HL-60 (cell line): ENCODE measurements at regions not wholly inside any gene's neighbourhood (a gene's known extent, or its start where the extent isn't known, plus 50 kb on each side); places are given as distances from the start of the nearest gene placed in this dataset.

Experiments
- CTCF ChIP-seq: IDR thresholded peaks from one replicate; pipeline ENCODE4 v1.5.1; 2011; ENCODE audit warnings: low read length, control low read depth, inconsistent platforms; ENCODE audit not compliant: insufficient read depth
- GABPA ChIP-seq: IDR thresholded peaks from 2 replicates; pipeline ENCODE4 v1.6.1; 2012; ENCODE audit warnings: low read depth
- POLR2AphosphoS5 ChIP-seq: IDR thresholded peaks from 2 replicates; pipeline ENCODE4 v1.6.1; 2012; ENCODE audit warnings: low read depth
- REST ChIP-seq: IDR thresholded peaks from 2 replicates; pipeline ENCODE4 v1.6.1; 2012; ENCODE audit warnings: low read depth; ENCODE audit not compliant: insufficient replicate concordance
- SPI1 ChIP-seq: IDR thresholded peaks from 2 replicates; pipeline ENCODE4 v1.6.1; 2012; ENCODE audit warnings: low read depth, mild to moderate bottlenecking, borderline replicate concordance

GRCh38 chr11:134584706-134585445, 172.8 kb upstream of the B3GAT1 start:
- no peak for TF ChIP-seq POLR2AphosphoS5
- TF ChIP-seq CTCF: no peak
- no peak for TF ChIP-seq REST
- TF ChIP-seq GABPA: no peak
- TF ChIP-seq SPI1: no peak
